OCI-LY3 (cell line): ENCODE measurements at regions not wholly inside any gene's neighbourhood (a gene's known extent, or its start where the extent isn't known, plus 50 kb on each side); places are given as distances from the start of the nearest gene placed in this dataset.

Experiments
- EZH2phosphoT487 ChIP-seq: fragments of 200-600 bp; shearing (Covaris generic); IDR thresholded peaks from 2 replicates; pipeline ENCODE4 v1.6.1; 2018; ENCODE audit warnings: antibody characterized with exemption, mixed run types, low read depth
- TF ChIP-seq, protein P1 (sequence below): fragments of 200-600, 300-600 bp; sonication (generic); IDR thresholded peaks from 2 replicates; pipeline ENCODE4 v1.5.1; 2014; ENCODE audit warnings: antibody characterized with exemption, low read length, low read depth

GRCh38 chr1:5685446-5686040, 306.7 kb downstream of the NPHP4 start:
- TF ChIP-seq, protein P1, sequence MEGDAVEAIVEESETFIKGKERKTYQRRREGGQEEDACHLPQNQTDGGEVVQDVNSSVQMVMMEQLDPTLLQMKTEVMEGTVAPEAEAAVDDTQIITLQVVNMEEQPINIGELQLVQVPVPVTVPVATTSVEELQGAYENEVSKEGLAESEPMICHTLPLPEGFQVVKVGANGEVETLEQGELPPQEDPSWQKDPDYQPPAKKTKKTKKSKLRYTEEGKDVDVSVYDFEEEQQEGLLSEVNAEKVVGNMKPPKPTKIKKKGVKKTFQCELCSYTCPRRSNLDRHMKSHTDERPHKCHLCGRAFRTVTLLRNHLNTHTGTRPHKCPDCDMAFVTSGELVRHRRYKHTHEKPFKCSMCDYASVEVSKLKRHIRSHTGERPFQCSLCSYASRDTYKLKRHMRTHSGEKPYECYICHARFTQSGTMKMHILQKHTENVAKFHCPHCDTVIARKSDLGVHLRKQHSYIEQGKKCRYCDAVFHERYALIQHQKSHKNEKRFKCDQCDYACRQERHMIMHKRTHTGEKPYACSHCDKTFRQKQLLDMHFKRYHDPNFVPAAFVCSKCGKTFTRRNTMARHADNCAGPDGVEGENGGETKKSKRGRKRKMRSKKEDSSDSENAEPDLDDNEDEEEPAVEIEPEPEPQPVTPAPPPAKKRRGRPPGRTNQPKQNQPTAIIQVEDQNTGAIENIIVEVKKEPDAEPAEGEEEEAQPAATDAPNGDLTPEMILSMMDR = no peak
- TF ChIP-seq EZH2phosphoT487 = no peak
